ENCODE measurements at regions not wholly inside any gene's neighbourhood (a gene's known extent, or its start where the extent isn't known, plus 50 kb on each side); places are given as distances from the start of the nearest gene placed in this dataset.

- DNase-seq = no peak
Observed at GRCh38 chr4:83890816-83891215, 354.9 kb downstream of the GPAT3 start.

- DNase-seq = no peak
Observed at GRCh38 chr4:83890231-83890630, 354.3 kb downstream of the GPAT3 start.

GRCh38 chr4:83889802-83890201, 353.9 kb downstream of the GPAT3 start:
- no peak for DNase-seq

- DNase-seq = no peak
Observed at GRCh38 chr4:83885256-83886182, 349.6 kb downstream of the GPAT3 start.

GRCh38 chr4:83876047-83876446, 340.1 kb downstream of the GPAT3 start:
- no peak for DNase-seq

GRCh38 chr4:83875437-83875836, 339.5 kb downstream of the GPAT3 start:
- DNase-seq = no peak

- DNase-seq = no peak
Observed at GRCh38 chr4:83873996-83874395, 338.1 kb downstream of the GPAT3 start.

- no peak for DNase-seq
Observed at GRCh38 chr4:83870328-83870950, 334.5 kb downstream of the GPAT3 start.

- no peak for DNase-seq
Observed at GRCh38 chr4:83866834-83867621, 331.1 kb downstream of the GPAT3 start.

GRCh38 chr4:83865417-83866150, 329.7 kb downstream of the GPAT3 start:
- DNase-seq = no peak

- DNase-seq = no peak
Observed at GRCh38 chr4:83864097-83864817, 328.3 kb downstream of the GPAT3 start.

GRCh38 chr4:83862471-83862870, 326.6 kb downstream of the GPAT3 start:
- no peak for DNase-seq

- no peak for DNase-seq
Observed at GRCh38 chr4:83860200-83860599, 324.3 kb downstream of the GPAT3 start.

- DNase-seq = no peak
Observed at GRCh38 chr4:83858131-83858530, 322.2 kb downstream of the GPAT3 start.

GRCh38 chr4:83855044-83855443, 319.1 kb downstream of the GPAT3 start:
- no peak for DNase-seq

GRCh38 chr4:83852085-83852451, 316.2 kb downstream of the GPAT3 start:
- no peak for DNase-seq

GRCh38 chr4:83851261-83852084, 315.6 kb downstream of the GPAT3 start:
- no peak for DNase-seq

GRCh38 chr4:83850435-83850834, 314.5 kb downstream of the GPAT3 start:
- no peak for DNase-seq

- no peak for DNase-seq
Observed at GRCh38 chr4:83846193-83846830, 310.4 kb downstream of the GPAT3 start.

GRCh38 chr4:83839615-83840014, 303.7 kb downstream of the GPAT3 start:
- DNase-seq = no peak
